Cardiac septum (tissue), 1 donor: ENCODE measurements at regions not wholly inside any gene's neighbourhood (a gene's known extent, or its start where the extent isn't known, plus 50 kb on each side); places are given as distances from the start of the nearest gene placed in this dataset.
"Not testable (repeated sequence)": the region's sequence is repeated elsewhere in the genome, so short reads cannot be mapped to it uniquely, and the experiment has no call there.

Experiments
- DNase-seq: peaks from one replicate; pipeline ENCODE4 v3.0.0-alpha.2; 2020; ENCODE audit warnings: low spot score
- intact Hi-C: fragments of 100-400 bp; cut with DNase I; formaldehyde crosslinking; loops from one replicate; pipeline ENCODE4 v1.14.0; 2022
- donor health status: DM: no; HTN: no; CAD: no.

DNA sequence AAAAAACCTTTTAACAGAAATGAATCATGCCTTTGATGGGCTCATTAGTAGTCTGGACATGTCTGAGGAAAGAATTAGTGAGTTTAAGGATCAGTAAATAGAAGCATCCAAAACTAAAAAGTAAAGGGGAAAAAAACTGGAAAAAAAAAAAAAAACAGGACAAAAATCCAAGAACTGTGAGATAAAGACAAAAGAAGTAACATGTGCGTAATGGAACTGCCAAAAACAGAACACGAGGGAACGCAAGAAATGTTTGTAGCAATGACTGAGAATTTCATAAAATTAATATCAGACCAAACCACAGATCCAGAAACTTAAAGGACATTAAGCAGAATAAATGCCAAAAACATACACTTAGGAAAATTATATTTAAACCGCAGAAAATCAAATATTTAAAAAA is 77.4 kb downstream of the MS4A13 start:
- no peak for DNase-seq
- intact Hi-C loops = no loop called here

GRCh38 chr11:60594998-60595642 is 79.9 kb downstream of the MS4A13 start:
- DNase-seq = no peak
- intact Hi-C loops = no loop called here

- no peak for DNase-seq
- intact Hi-C loops = no loop called here
These were observed 91.9 kb upstream of the MS4A8 start for GRCh38 chr11:60607483-60607882.

- intact Hi-C loops = no loop called here
These were observed 89.8 kb upstream of the MS4A8 start for GRCh38 chr11:60609632-60610031.

GRCh38 chr11:60610702-60611101 is 88.7 kb upstream of the MS4A8 start:
- DNase-seq = no peak
- intact Hi-C loops = no loop called here

More at GRCh38 chr11:60609632-60610031, 89.8 kb upstream of the MS4A8 start:
- no peak for DNase-seq

DNA sequence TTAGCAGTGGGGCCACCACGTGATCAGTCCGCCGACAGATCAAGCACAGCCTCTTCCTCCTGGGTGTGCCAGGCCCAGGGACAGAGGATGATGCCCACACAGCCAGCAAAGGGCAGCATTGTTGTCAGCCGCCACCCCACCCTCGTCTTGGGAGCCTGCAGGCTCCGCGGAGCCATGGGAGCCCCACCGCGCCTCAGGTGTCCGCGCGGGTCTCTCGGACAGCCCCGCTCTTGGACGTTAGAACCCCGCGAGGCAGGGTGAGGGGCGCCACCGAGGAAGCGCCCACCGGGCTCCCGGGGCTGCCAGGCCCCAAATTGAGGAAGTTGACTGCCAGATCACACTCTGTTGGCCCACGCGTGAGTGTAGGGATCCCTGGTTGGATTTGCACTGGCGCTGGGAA is 83.9 kb upstream of the MS4A8 start:
- no peak for DNase-seq
- intact Hi-C loops = loop anchor here (5.0 kb wide), 1 partner anchor 253 kb away; no protein-coding TSS in a partner anchor

GRCh38 chr11:60621940-60622339 is 77.5 kb upstream of the MS4A8 start:
- intact Hi-C loops = not testable (repeated sequence)

GRCh38 chr11:60622776-60623175 is 76.6 kb upstream of the MS4A8 start:
- intact Hi-C loops, DNase-seq: not testable (repeated sequence)

More at GRCh38 chr11:60621940-60622339, 77.5 kb upstream of the MS4A8 start:
- DNase-seq = not testable (repeated sequence)

GRCh38 chr11:60625262-60625661 is 74.2 kb upstream of the MS4A8 start:
- intact Hi-C loops = no loop called here
- no peak for DNase-seq

- DNase-seq = no peak
- intact Hi-C loops = no loop called here
These were observed 70.0 kb upstream of the MS4A8 start for GRCh38 chr11:60629399-60629798.

GRCh38 chr11:60631944-60632343 is 67.5 kb upstream of the MS4A8 start:
- no peak for DNase-seq
- intact Hi-C loops = no loop called here

GRCh38 chr11:60633645-60634044 is 65.8 kb upstream of the MS4A8 start:
- intact Hi-C loops = no loop called here
- DNase-seq = no peak

- intact Hi-C loops = no loop called here
- no peak for DNase-seq
These were observed 65.3 kb upstream of the MS4A8 start for GRCh38 chr11:60634126-60634525.

DNA sequence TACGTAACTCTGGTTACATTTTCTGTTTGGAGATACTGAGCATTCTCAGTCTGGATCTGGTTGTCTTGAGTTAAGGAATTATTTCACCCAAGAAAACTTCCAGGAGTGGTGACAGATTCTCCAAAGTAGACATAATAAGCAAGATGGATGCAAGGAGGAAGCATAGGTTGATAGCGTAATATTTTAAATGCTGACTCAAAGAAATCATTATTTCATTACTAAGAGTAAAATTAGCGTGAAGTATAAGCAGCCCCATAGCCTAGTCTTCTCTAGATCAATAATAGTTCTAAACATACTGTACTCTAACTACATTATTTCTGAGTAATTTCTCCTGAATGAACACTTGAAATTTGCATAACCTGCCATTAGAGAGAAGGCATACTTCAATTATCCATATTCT is 57.5 kb upstream of the MS4A8 start:
- intact Hi-C loops = no loop called here
- no peak for DNase-seq

DNA sequence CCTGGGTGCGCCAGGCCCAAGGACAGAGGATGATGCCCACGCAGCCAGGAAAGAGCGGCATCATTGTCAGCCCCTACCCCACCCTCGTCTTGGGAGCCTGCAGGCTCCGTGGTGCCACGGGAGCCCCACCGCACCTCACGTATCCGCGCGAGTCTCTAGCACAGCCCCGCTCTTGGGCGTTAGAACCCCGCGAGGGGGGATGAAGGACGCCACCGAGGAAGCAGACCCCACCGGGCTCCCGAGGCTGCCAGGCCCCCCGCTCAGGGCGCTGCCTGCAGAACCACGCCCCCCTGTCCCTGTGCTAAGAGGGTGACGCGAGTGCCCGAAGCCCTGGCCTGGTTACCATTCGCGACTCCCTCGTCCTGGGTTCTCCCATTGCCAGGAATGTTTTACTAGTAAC is 52.3 kb upstream of the MS4A8 start:
- intact Hi-C loops = no loop called here
- DNase-seq = no peak
